HTR-8/SVneo (cell line): ENCODE measurements at regions not wholly inside any gene's neighbourhood (a gene's known extent, or its start where the extent isn't known, plus 50 kb on each side); places are given as distances from the start of the nearest gene placed in this dataset.

Experiments
- DNase-seq: peaks from one replicate; pipeline ENCODE4 v3.0.0; 2011; ENCODE audit warnings: low spot score, mixed read lengths; ENCODE audit not compliant: insufficient read length
- FAIRE-seq: peaks from 2 replicates; lab custom pipeline; 2011; peaks lifted over from hg19 to GRCh38; lab: Jason Lieb, UNC

- DNase-seq (no peak), FAIRE-seq (no peak)
Measured at GRCh38 chr13:76756451-76756850, 129.8 kb downstream of the KCTD12 start.

GRCh38 chr13:76754414-76754813 lies 131.8 kb downstream of the KCTD12 start:
- DNase-seq, result no peak
- no peak for FAIRE-seq

GRCh38 chr13:76751278-76751677 lies 134.9 kb downstream of the KCTD12 start:
- DNase-seq, result no peak
- no peak for FAIRE-seq

- DNase-seq (no peak), FAIRE-seq (no peak)
Measured at GRCh38 chr13:76750126-76750525, 136.1 kb downstream of the KCTD12 start.

- DNase-seq (no peak), FAIRE-seq (no peak)
Measured at GRCh38 chr13:76745261-76746200, 140.7 kb downstream of the KCTD12 start.

GRCh38 chr13:76741624-76742023 lies 144.6 kb downstream of the KCTD12 start:
- no peak for FAIRE-seq
- no peak for DNase-seq

GRCh38 chr13:76741046-76741445 lies 145.2 kb downstream of the KCTD12 start:
- DNase-seq, result no peak
- no peak for FAIRE-seq

- FAIRE-seq (no peak), DNase-seq (no peak)
Measured at GRCh38 chr13:76738616-76739015, 147.6 kb downstream of the KCTD12 start.

- no peak for FAIRE-seq
- no peak for DNase-seq
Measured at GRCh38 chr13:76737526-76737925, 148.7 kb downstream of the KCTD12 start.

- no peak for FAIRE-seq
- DNase-seq, result no peak
Measured at GRCh38 chr13:76735641-76736040, 150.6 kb downstream of the KCTD12 start.

- no peak for FAIRE-seq
- DNase-seq, result no peak
Measured at GRCh38 chr13:76733671-76734070, 152.5 kb downstream of the KCTD12 start.

GRCh38 chr13:76732367-76732766 lies 153.8 kb downstream of the KCTD12 start:
- no peak for FAIRE-seq
- no peak for DNase-seq

GRCh38 chr13:76730220-76730619 lies 156.0 kb downstream of the KCTD12 start:
- DNase-seq (no peak), FAIRE-seq (no peak)

GRCh38 chr13:76729691-76730090 lies 156.5 kb downstream of the KCTD12 start:
- FAIRE-seq (no peak), DNase-seq (no peak)

- DNase-seq, result no peak
- FAIRE-seq, result no peak
Measured at GRCh38 chr13:76725896-76726295, 160.3 kb downstream of the KCTD12 start.

- FAIRE-seq, result no peak
- DNase-seq, result no peak
Measured at GRCh38 chr13:76725211-76725610, 161.0 kb downstream of the KCTD12 start.

GRCh38 chr13:76724421-76724820 lies 161.8 kb downstream of the KCTD12 start:
- DNase-seq, result no peak
- no peak for FAIRE-seq

GRCh38 chr13:76723551-76724232 lies 162.5 kb downstream of the KCTD12 start:
- FAIRE-seq, result no peak
- peak; percentile 6 for DNase-seq

GRCh38 chr13:76722782-76723181 lies 163.4 kb downstream of the KCTD12 start:
- no peak for DNase-seq
- no peak for FAIRE-seq

- DNase-seq, result no peak
- no peak for FAIRE-seq
Measured at GRCh38 chr13:76720821-76721220, 165.4 kb downstream of the KCTD12 start.

- FAIRE-seq (no peak), DNase-seq (no peak)
Measured at GRCh38 chr13:76720416-76720815, 165.8 kb downstream of the KCTD12 start.
